Ascending aorta (tissue), 2 donors: ENCODE measurements at regions not wholly inside any gene's neighbourhood (a gene's known extent, or its start where the extent isn't known, plus 50 kb on each side); places are given as distances from the start of the nearest gene placed in this dataset.

Source experiments
- DNase-seq, 2 donors: peaks; one replicate each; pipeline ENCODE4 v3.0.0-alpha.2; 2019; ENCODE audit warnings: low spot score in 2 of 2
- H3K27ac ChIP-seq, 2 donors: fragments of 200-600 bp; sonication (generic); one replicate each; pipeline ENCODE4 v1.5.1; 2016 to 2017; ENCODE audit warnings: mild to moderate bottlenecking in 1 of 2
- H3K27me3 ChIP-seq: fragments of 200-600 bp; sonication (generic); one replicate; pipeline ENCODE4 v1.5.1; 2017
- H3K36me3 ChIP-seq, 2 donors: fragments of 200-600 bp; sonication (generic); one replicate each; pipeline ENCODE4 v1.5.1; 2016
- H3K4me1 ChIP-seq, 2 donors: fragments of 200-600 bp; sonication (generic); one replicate each; pipeline ENCODE4 v1.5.1; 2016 to 2017; ENCODE audit warnings: mild to moderate bottlenecking in 1 of 2
- H3K4me3 ChIP-seq, 2 donors: fragments of 200-600 bp; sonication (generic); one replicate each; pipeline ENCODE4 v1.5.1; 2016 to 2017; ENCODE audit warnings: mild to moderate bottlenecking in 1 of 2
- H3K9me3 ChIP-seq, 2 donors: fragments of 200-600 bp; sonication (generic); one replicate each; pipeline ENCODE4 v1.5.1; 2016
- CTCF ChIP-seq, 3 experiments: fragments of 200-600 bp in 2 of 3; fragments of 450-650 bp in 1 of 3; sonication (generic) in 2 of 3; IDR thresholded peaks; one replicate each; pipeline ENCODE4 v1.5.1; 2016 to 2019; ENCODE audit warnings: antibody characterized with exemption in 3 of 3, mild to moderate bottlenecking in 1 of 3, moderate library complexity in 1 of 3
- intact Hi-C: fragments of 100-400 bp; cut with DNase I; formaldehyde crosslinking; loops from one replicate; pipeline ENCODE4 v1.15.1; 2023

DNA sequence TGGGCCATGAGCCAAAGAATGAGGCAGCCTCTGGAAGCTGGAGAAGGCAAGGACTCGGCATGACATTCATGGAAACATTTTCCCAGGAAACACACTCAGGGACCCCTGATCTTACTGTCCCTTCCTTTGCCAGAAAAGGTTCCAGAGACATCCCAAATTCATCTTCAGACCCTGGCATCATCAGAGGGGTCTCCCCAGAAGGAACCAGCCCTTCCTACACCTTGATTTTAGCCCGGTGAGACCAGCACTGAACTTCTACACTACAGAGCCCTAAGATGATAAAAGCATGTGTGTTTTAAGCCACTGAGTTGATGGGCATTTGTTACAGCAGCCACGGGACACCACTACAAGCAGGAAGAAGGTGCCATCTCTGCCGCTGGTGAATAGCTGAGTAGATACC, 262.3 kb downstream of the C16orf95 start:
- Histone ChIP-seq H3K4me3 (no peak overlapping the region), H3K4me1 (no peaks in the 10 kb centered on the region), H3K36me3 (no peaks in the 10 kb centered on the region), H3K9me3 (no peaks in the 10 kb centered on the region), H3K27ac (no peak overlapping the region), H3K27me3 (no peaks in the 10 kb centered on the region)
- DNase-seq, result no peak
- no peak for TF ChIP-seq CTCF (IDR thresholded peaks at IDR 0.05)
- intact Hi-C loops, result no loop called here

- H3K36me3 ChIP-seq, result no peaks in the 10 kb centered on the region
- no peak overlapping the region for H3K27ac ChIP-seq
- TF ChIP-seq CTCF (IDR thresholded peaks at IDR 0.05), result peak in 1 of 3 experiments; percentile 21
- no peaks in the 10 kb centered on the region for H3K4me1 ChIP-seq
- intact Hi-C loops, result no loop called here
- no peak overlapping the region for H3K4me3 ChIP-seq
- no peaks in the 10 kb centered on the region for H3K27me3 ChIP-seq
- DNase-seq, result peak in 1 of 2 donors; percentile 35
- no peaks in the 10 kb centered on the region for H3K9me3 ChIP-seq
These were observed 261.1 kb downstream of the C16orf95 start for GRCh38 chr16:87056083-87056482.

DNA sequence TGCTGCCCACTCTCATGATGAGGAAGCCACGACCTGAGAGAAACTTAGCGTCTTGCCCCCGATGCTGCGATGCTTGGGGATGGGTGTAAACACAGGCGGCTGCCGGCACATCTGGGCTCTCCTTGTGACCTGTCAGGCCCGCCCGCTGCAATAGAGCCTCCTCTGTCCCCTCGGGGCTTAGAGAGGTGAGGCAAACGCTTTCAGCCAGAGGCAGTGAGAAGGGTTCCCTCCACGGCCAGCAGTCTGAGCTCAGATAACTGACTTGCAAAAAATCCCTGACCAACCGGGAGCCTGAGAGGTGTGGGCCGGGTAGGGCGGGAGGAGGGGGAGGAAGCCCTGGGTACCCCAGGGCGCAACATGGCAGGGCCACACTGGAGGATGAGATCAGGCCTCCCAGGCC, 260.6 kb downstream of the C16orf95 start:
- Histone ChIP-seq H3K27ac (no peak overlapping the region), H3K9me3 (no peaks in the 10 kb centered on the region), H3K4me1 (peaks cover 0 to 3% of the 10 kb centered on the region in 2 donors), H3K4me3 (no peak overlapping the region), H3K36me3 (no peaks in the 10 kb centered on the region), H3K27me3 (no peaks in the 10 kb centered on the region)
- intact Hi-C loops, result no loop called here
- peak in 1 of 2 donors; percentile 58 for DNase-seq
- no peak for TF ChIP-seq CTCF (IDR thresholded peaks at IDR 0.05)

DNA sequence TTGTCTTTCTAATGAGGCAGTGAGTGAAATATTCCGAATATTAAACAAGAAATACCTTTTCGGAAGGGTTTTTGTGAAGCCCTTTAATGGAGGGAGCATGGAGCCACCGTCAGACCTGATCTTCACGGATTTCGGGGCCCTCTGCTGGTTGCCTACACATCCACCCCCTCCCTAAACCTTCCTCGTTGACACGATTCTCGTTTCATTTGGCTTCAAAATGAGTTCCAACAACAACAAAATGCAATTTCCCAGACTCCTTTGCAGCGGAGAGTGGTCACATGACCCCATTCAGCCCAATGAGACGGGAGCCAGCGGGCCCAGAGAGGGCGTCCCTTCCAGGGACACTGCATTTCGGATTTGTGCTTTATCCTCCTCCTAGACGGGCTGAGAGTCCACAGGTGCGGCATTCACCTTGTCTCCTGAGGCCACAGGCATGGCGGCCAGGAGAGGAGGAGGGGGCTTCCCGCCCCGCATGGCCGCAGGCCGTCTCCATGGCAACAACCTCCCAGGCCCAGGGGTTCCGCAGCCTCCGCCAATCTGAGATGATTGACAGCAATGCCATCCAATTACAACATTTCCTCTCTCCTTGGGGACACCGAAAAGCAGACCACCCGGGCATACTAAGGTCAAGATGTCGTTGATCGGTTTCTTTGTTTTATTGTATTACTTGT, 259.8 kb downstream of the C16orf95 start:
- Histone ChIP-seq H3K4me1 (peaks cover 0 to 11% of the 10 kb centered on the region in 2 donors), H3K36me3 (no peaks in the 10 kb centered on the region), H3K27me3 (no peaks in the 10 kb centered on the region), H3K4me3 (no peak overlapping the region), H3K27ac (no peak overlapping the region), H3K9me3 (no peaks in the 10 kb centered on the region)
- no peak for TF ChIP-seq CTCF (IDR thresholded peaks at IDR 0.05)
- intact Hi-C loops, result no loop called here
- peak in 1 of 2 donors; percentile 56 for DNase-seq

GRCh38 chr16:87057951-87058560, 259.1 kb downstream of the C16orf95 start:
- DNase-seq, result peak in 1 of 2 donors; percentile 56
- no peaks in the 10 kb centered on the region for H3K27me3 ChIP-seq
- no peak overlapping the region for H3K27ac ChIP-seq
- peaks cover 0 to 12% of the 10 kb centered on the region in 2 donors for H3K4me1 ChIP-seq
- H3K9me3 ChIP-seq, result no peaks in the 10 kb centered on the region
- H3K36me3 ChIP-seq, result no peaks in the 10 kb centered on the region
- TF ChIP-seq CTCF (IDR thresholded peaks at IDR 0.05), result no peak
- H3K4me3 ChIP-seq, result no peak overlapping the region
- intact Hi-C loops, result no loop called here
